ENCODE measurements at regions not wholly inside any gene's neighbourhood (a gene's known extent, or its start where the extent isn't known, plus 50 kb on each side); places are given as distances from the start of the nearest gene placed in this dataset.
A peak's percentile ranks its signal among the peaks of the same experiment; 100 is the strongest.

- peaks cover 0 to 19% (median 0%) of the 10 kb centered on the region in 3 donors for H3K27me3 ChIP-seq
- H3K27ac ChIP-seq, result no peak overlapping the region
- no peaks in the 10 kb centered on the region for H3K36me3 ChIP-seq
- no peak for DNase-seq
- peaks cover 0 to 10% (median 4%) of the 10 kb centered on the region in 4 donors for H3K9me3 ChIP-seq
- TF ChIP-seq CTCF (IDR thresholded peaks at IDR 0.05), result no peak
- TF ChIP-seq POLR2A (IDR thresholded peaks at IDR 0.05), result no peak
- no peak for TF ChIP-seq POLR2AphosphoS5 (IDR thresholded peaks at IDR 0.05)
- TF ChIP-seq EP300 (IDR thresholded peaks at IDR 0.05), result no peak
- intact Hi-C loops (cut with DNase I; ENCODE audit: low total_unique reads), result no loop called here
- H3K4me1 ChIP-seq, result peaks cover 0 to 14% (median 7%) of the 10 kb centered on the region in 4 donors
- 77 to 85% (median 83%) methylated on average over 10 of the region's 10 CpGs for WGBS, 5 donors
- no peak overlapping the region for H3K4me3 ChIP-seq
Observed at GRCh38 chr13:22103046-22104027, 432.5 kb downstream of the FGF9 start.

GRCh38 chr13:22106058-22106457 lies 435.2 kb downstream of the FGF9 start:
- no peak for DNase-seq
- Histone ChIP-seq H3K36me3 (no peaks in the 10 kb centered on the region), H3K27me3 (peaks cover 0 to 39% (median 7%) of the 10 kb centered on the region in 3 donors), H3K9me3 (no peaks in the 10 kb centered on the region), H3K27ac (no peak overlapping the region), H3K4me1 (peaks cover 0 to 18% (median 8%) of the 10 kb centered on the region in 4 donors), H3K4me3 (no peak overlapping the region)
- 88 to 98% (median 95%) methylated on average over 3 of the region's 3 CpGs for WGBS, 5 donors
- intact Hi-C loops (cut with DNase I; ENCODE audit: low total_unique reads), result no loop called here
- TF ChIP-seq EP300 (IDR thresholded peaks at IDR 0.05) (no peak), CTCF (IDR thresholded peaks at IDR 0.05) (no peak), POLR2A (IDR thresholded peaks at IDR 0.05) (no peak), POLR2AphosphoS5 (IDR thresholded peaks at IDR 0.05) (no peak)

GRCh38 chr13:22107549-22107948 lies 436.7 kb downstream of the FGF9 start:
- Histone ChIP-seq H3K4me1 (peaks cover 0 to 18% (median 8%) of the 10 kb centered on the region in 4 donors), H3K4me3 (no peak overlapping the region), H3K9me3 (no peaks in the 10 kb centered on the region), H3K27me3 (peaks cover 0 to 44% (median 7%) of the 10 kb centered on the region in 3 donors), H3K36me3 (no peaks in the 10 kb centered on the region), H3K27ac (no peak overlapping the region)
- 17 to 47% (median 37%) methylated on average over 4 of the region's 4 CpGs for WGBS, 5 donors
- no peak for TF ChIP-seq CTCF (IDR thresholded peaks at IDR 0.05)
- no peak for TF ChIP-seq POLR2AphosphoS5 (IDR thresholded peaks at IDR 0.05)
- no peak for TF ChIP-seq EP300 (IDR thresholded peaks at IDR 0.05)
- TF ChIP-seq POLR2A (IDR thresholded peaks at IDR 0.05), result no peak
- intact Hi-C loops (cut with DNase I; ENCODE audit: low total_unique reads), result no loop called here
- DNase-seq, result peak in 1 of 2 donors; percentile 56

DNA sequence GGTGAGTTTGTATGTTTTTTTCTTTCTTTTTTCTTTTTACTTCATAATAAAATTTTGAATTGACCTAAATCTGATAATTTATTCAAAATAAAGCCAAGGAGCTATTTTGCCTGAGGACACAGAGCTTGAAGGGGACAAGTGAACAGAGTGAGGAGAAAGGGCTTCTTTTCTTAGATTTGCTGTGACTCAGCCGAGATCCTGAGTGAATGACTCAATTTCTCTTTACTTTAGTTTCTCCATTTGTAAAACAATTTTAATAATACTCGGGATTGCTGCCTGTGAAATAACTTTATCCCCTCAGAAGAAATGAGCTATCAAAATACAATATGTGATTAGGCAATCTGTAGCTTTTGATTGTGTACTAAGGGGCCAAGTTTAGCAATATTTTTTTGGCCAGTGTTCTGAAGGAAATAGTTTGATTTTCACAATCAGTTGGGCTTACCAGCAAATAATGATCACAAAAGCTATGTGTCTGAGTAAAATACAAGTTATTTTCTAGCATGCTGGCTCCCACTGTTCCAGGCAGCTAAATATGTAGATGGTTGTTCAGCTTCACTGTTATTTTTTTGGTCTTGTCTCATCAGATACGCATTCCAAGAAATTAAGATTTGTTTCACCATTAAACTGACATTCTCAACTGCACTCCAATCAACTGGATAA lies 437.5 kb downstream of the FGF9 start:
- no peaks in the 10 kb centered on the region for H3K9me3 ChIP-seq
- peak in 1 of 2 donors; percentile 19 for DNase-seq
- peaks cover 0 to 18% (median 8%) of the 10 kb centered on the region in 4 donors for H3K4me1 ChIP-seq
- intact Hi-C loops (cut with DNase I; ENCODE audit: low total_unique reads), result no loop called here
- WGBS, 5 donors, result 23 to 49% (median 33%) methylated on average over 3 of the region's 3 CpGs
- no peaks in the 10 kb centered on the region for H3K36me3 ChIP-seq
- no peak overlapping the region for H3K4me3 ChIP-seq
- H3K27ac ChIP-seq, result no peak overlapping the region
- peaks cover 0 to 44% (median 7%) of the 10 kb centered on the region in 3 donors for H3K27me3 ChIP-seq
- TF ChIP-seq EP300 (IDR thresholded peaks at IDR 0.05) (no peak), CTCF (IDR thresholded peaks at IDR 0.05) (no peak), POLR2A (IDR thresholded peaks at IDR 0.05) (no peak), POLR2AphosphoS5 (IDR thresholded peaks at IDR 0.05) (no peak)
